OCI-LY7 (cell line): ENCODE measurements at regions not wholly inside any gene's neighbourhood (a gene's known extent, or its start where the extent isn't known, plus 50 kb on each side); places are given as distances from the start of the nearest gene placed in this dataset.

ENCODE experiments used
- BruUV-seq: library from RNA; stranded (reverse); fragments of 400-500 nt; replicated peaks from 2 replicates; lab custom pipeline; 2021; lab: Mats Ljungman, UMichigan
- CTCF ChIA-PET: fragments of 300-600 bp; sonication (Branson Sonifier 250); formaldehyde crosslinking; loops from one replicate; lab custom pipeline; 2022; ENCODE audit warnings: antibody characterized with exemption; ENCODE audit not compliant: unreplicated experiment; lab: Charles Lee
- POLR2A ChIA-PET: fragments of 300-600 bp; sonication (Branson Sonifier 250); formaldehyde crosslinking; loops from one replicate; lab custom pipeline; 2022; ENCODE audit warnings: antibody characterized with exemption; lab: Charles Lee
- DNase-seq: peaks from one replicate; pipeline ENCODE4 v3.0.0-alpha.2; 2015; ENCODE audit warnings: low spot score
- H2AFZ ChIP-seq: fragments of 200-600 bp; sonication (generic), shearing (Covaris generic); 2 replicates; pipeline ENCODE4 v1.6.1; 2014; ENCODE audit warnings: mild to moderate bottlenecking, antibody characterized with exemption, low read length, moderate library complexity
- H3K27ac ChIP-seq: fragments of 200-600 bp; sonication (generic); 2 replicates; pipeline ENCODE4 v1.5.1; 2014; ENCODE audit warnings: mixed run types, low read depth, mild to moderate bottlenecking, moderate library complexity, low read length, inconsistent platforms; ENCODE audit not compliant: poor library complexity, severe bottlenecking
- H3K36me3 ChIP-seq: fragments of 200-600 bp; sonication (generic); 2 replicates; pipeline ENCODE4 v1.6.1; 2014; ENCODE audit warnings: mild to moderate bottlenecking, antibody characterized with exemption, low read length, moderate library complexity, mixed read lengths; ENCODE audit not compliant: insufficient read depth
- H3K4me1 ChIP-seq: fragments of 200-600 bp; sonication (generic); 2 replicates; pipeline ENCODE4 v1.5.1; 2014; ENCODE audit warnings: mild to moderate bottlenecking, low read length; ENCODE audit not compliant: insufficient read depth, poor library complexity, severe bottlenecking
- H3K4me2 ChIP-seq: fragments of 200-600 bp; sonication (generic); 2 replicates; pipeline ENCODE4 v1.6.1; 2014; ENCODE audit warnings: mild to moderate bottlenecking, low read length
- H3K4me3 ChIP-seq: fragments of 200-600 bp; sonication (generic); 2 replicates; pipeline ENCODE4 v1.5.1; 2014; ENCODE audit warnings: mild to moderate bottlenecking, low read depth, low read length; ENCODE audit not compliant: poor library complexity, severe bottlenecking
- H3K79me2 ChIP-seq: fragments of 200-600 bp; sonication (generic); 2 replicates; pipeline ENCODE4 v1.6.1; 2016; ENCODE audit warnings: low read depth, mild to moderate bottlenecking, low read length, moderate library complexity, mixed read lengths; ENCODE audit not compliant: insufficient read depth
- H3K9me2 ChIP-seq: fragments of 200-600 bp; sonication (generic); 2 replicates; pipeline ENCODE4 v1.6.1; 2016; ENCODE audit warnings: mild to moderate bottlenecking, low read length, mixed read lengths; ENCODE audit not compliant: insufficient read depth
- H3K9me3 ChIP-seq: fragments of 200-600 bp; sonication (generic); 2 replicates; pipeline ENCODE4 v1.6.1; 2014; ENCODE audit warnings: mild to moderate bottlenecking, mixed run types, low read length, mixed read lengths
- H4K20me1 ChIP-seq: fragments of 200-600 bp; sonication (generic); 2 replicates; pipeline ENCODE4 v1.6.1; 2014; ENCODE audit warnings: mild to moderate bottlenecking, antibody characterized with exemption, low read length, moderate library complexity, mixed read lengths; ENCODE audit not compliant: insufficient read depth
- EZH2phosphoT487 ChIP-seq: fragments of 200-600 bp; sonication (generic); IDR thresholded peaks from 2 replicates; pipeline ENCODE4 v1.6.1; 2018; ENCODE audit warnings: low read depth, borderline replicate concordance, mild to moderate bottlenecking, mixed run types, antibody characterized with exemption, low read length, moderate library complexity, mixed read lengths
- intact Hi-C: fragments of 100-400 bp; cut with micrococcal nuclease; formaldehyde crosslinking; loops from one replicate; pipeline ENCODE4 v1.10.0; 2022; ENCODE audit not compliant: unreplicated experiment
- TF ChIP-seq, protein P1 (sequence below): fragments of 200-600 bp; sonication (generic); conservative IDR thresholded peaks from 2 replicates; pipeline ENCODE4 v1.5.1; 2014; ENCODE audit warnings: mild to moderate bottlenecking, antibody characterized with exemption, low read length, moderate library complexity, mixed read lengths

DNA sequence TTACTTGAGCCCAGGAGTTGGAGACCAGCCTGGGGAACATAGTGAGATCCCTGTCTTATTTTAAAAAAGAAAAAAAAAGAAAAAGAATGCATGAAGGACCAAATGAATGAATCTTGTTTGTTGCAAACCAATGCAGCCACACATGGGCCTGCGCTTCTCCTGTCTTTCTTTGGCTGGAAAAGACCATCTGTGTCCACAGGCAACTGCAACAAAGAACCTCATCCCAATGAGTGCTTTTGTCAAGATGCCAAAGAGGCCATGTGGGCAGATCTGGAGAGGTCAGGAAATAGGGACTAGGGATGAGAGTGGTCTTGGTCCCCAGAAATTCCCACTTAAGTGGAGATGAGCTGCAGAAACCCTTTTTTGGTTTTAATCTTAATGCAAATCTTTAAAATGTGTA, 49.8 kb upstream of the DUSP5 start:
- H3K36me3 ChIP-seq: no peaks in the 10 kb centered on the region
- no peaks in the 10 kb centered on the region for H3K9me2 ChIP-seq
- H3K27ac ChIP-seq: no peak overlapping the region
- no TSS peak for BruUV-seq
- no peak overlapping the region for H2AFZ ChIP-seq
- H3K4me1 ChIP-seq: no peaks in the 10 kb centered on the region
- ChIA-PET POLR2A (interaction anchor here (1.0 to 2.0 kb wide), 2 partner anchors 33 to 51 kb away, joined by 3 to 6 read pairs; no protein-coding TSS in a partner anchor), CTCF (no interaction called here)
- intact Hi-C loops: no loop called here
- H3K4me3 ChIP-seq: no peak overlapping the region
- no peaks in the 10 kb centered on the region for H4K20me1 ChIP-seq
- no peak for TF ChIP-seq EZH2phosphoT487
- TF ChIP-seq, protein P1, sequence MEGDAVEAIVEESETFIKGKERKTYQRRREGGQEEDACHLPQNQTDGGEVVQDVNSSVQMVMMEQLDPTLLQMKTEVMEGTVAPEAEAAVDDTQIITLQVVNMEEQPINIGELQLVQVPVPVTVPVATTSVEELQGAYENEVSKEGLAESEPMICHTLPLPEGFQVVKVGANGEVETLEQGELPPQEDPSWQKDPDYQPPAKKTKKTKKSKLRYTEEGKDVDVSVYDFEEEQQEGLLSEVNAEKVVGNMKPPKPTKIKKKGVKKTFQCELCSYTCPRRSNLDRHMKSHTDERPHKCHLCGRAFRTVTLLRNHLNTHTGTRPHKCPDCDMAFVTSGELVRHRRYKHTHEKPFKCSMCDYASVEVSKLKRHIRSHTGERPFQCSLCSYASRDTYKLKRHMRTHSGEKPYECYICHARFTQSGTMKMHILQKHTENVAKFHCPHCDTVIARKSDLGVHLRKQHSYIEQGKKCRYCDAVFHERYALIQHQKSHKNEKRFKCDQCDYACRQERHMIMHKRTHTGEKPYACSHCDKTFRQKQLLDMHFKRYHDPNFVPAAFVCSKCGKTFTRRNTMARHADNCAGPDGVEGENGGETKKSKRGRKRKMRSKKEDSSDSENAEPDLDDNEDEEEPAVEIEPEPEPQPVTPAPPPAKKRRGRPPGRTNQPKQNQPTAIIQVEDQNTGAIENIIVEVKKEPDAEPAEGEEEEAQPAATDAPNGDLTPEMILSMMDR: no peak
- H3K4me2 ChIP-seq: no peak overlapping the region
- no peak for DNase-seq
- H3K9me3 ChIP-seq: no peaks in the 10 kb centered on the region
- no peaks in the 10 kb centered on the region for H3K79me2 ChIP-seq
